ENCODE measurements at regions not wholly inside any gene's neighbourhood (a gene's known extent, or its start where the extent isn't known, plus 50 kb on each side); places are given as distances from the start of the nearest gene placed in this dataset.

DNA sequence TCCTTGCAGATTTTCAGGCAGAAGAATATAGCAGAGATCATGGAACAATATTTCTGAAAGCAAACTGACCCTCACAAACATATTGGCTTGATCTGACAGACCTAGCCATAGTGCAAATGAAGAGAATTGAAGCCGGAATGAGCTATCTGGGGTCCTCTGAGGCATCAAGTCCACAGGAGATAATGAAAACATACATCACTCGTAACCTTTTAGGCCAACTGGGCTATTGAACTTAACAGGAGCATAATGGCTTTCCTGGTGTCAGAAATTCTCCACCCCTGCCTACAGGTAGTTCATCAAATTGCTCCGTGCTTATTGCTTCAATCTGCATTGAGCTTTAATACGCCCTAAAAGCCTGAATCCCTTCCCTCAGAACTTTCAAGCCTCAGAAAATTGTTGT, 1414.6 kb upstream of the TENM4 start:
- POLR2A ChIA-PET, result no interaction called here
- no peak for FAIRE-seq
- ATAC-seq, result no peak
- no peaks in the 10 kb centered on the region for H3K9me3 ChIP-seq
- CTCF ChIA-PET, result no interaction called here
- no peak overlapping the region for H3K27ac ChIP-seq
- WGBS (ENCODE audit: missing lambda C conversion rate), result 6% methylated on average over 4 of the region's 4 CpGs
- no peak for DNase-seq (ENCODE audit: low read depth in 1 of 2, low spot score in 1 of 2)
- no peak overlapping the region for H3K4me2 ChIP-seq
- TF ChIP-seq MYC (IDR thresholded peaks at IDR 0.05; ENCODE audit: borderline replicate concordance, low read length), result no peak
- TF ChIP-seq NPAS2 (CRISPR knock-in tag; IDR thresholded peaks at IDR 0.05; ENCODE audit: borderline replicate concordance), result no peak
- no peak for TF ChIP-seq HDAC2 (IDR thresholded peaks at IDR 0.05)
- TF ChIP-seq CHD4 (IDR thresholded peaks at IDR 0.05; ENCODE audit: borderline replicate concordance), result no peak
- no peak for TF ChIP-seq EP300 (IDR thresholded peaks at IDR 0.05)
- no peak for TF ChIP-seq POLR2AphosphoS2 (conservative IDR thresholded peaks at IDR 0.05; ENCODE audit: low read length)
- no peak for TF ChIP-seq BHLHE40 (IDR thresholded peaks at IDR 0.05; ENCODE audit: low read depth, low read length)
- no peak for TF ChIP-seq ZFP36 (IDR thresholded peaks at IDR 0.05; ENCODE audit: borderline replicate concordance, partially characterized antibody)
- TF ChIP-seq POLR2A (IDR thresholded peaks at IDR 0.05; ENCODE audit: low read length), result no peak
- TF ChIP-seq, protein P1, sequence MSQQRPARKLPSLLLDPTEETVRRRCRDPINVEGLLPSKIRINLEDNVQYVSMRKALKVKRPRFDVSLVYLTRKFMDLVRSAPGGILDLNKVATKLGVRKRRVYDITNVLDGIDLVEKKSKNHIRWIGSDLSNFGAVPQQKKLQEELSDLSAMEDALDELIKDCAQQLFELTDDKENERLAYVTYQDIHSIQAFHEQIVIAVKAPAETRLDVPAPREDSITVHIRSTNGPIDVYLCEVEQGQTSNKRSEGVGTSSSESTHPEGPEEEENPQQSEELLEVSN (IDR thresholded peaks at IDR 0.05; ENCODE audit: borderline replicate concordance, low read depth), result no peak
- TF ChIP-seq, protein P2, sequence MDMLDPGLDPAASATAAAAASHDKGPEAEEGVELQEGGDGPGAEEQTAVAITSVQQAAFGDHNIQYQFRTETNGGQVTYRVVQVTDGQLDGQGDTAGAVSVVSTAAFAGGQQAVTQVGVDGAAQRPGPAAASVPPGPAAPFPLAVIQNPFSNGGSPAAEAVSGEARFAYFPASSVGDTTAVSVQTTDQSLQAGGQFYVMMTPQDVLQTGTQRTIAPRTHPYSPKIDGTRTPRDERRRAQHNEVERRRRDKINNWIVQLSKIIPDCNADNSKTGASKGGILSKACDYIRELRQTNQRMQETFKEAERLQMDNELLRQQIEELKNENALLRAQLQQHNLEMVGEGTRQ (IDR thresholded peaks at IDR 0.05), result no peak
- TF ChIP-seq HOXA7 (CRISPR knock-in tag; IDR thresholded peaks at IDR 0.05), result no peak
- TF ChIP-seq, protein P3, sequence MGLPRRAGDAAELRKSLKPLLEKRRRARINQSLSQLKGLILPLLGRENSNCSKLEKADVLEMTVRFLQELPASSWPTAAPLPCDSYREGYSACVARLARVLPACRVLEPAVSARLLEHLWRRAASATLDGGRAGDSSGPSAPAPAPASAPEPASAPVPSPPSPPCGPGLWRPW (IDR thresholded peaks at IDR 0.05), result no peak
- TF ChIP-seq TFCP2L1 (CRISPR knock-in tag; IDR thresholded peaks at IDR 0.05), result no peak
- TF ChIP-seq SREBF2 (IDR thresholded peaks at IDR 0.05), result no peak
- H3K4me3 ChIP-seq, result no peak overlapping the region
- H3K4me1 ChIP-seq, result no peaks in the 10 kb centered on the region

DNA sequence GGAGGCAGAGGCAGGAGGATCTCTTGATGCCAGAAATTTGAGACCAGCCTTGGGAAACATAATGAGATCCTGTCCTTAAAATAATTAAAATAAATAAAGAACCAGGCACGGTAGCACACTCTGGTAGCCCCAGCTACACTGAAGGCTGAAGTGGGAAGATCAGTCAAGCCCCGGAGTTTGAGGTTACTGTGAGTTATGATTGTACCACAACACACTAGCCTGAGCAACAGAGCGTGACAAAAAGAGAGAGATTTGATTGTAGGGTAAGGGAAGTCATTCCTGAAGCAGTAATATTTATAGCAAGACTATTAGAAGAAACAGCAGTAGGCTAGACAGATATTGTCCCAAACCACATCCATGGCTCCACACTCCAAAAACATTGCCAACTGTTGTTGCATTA, 1408.4 kb upstream of the TENM4 start:
- no peak overlapping the region for H3K4me2 ChIP-seq
- no peak for TF ChIP-seq FOSB (CRISPR knock-in tag; IDR thresholded peaks at IDR 0.05)
- TF ChIP-seq KDM1A (IDR thresholded peaks at IDR 0.05; ENCODE audit: low read depth), result no peak
- no peak for TF ChIP-seq TP53 (CRISPR knock-in tag; IDR thresholded peaks at IDR 0.05)
- no peak for ATAC-seq
- CTCF ChIA-PET, result no interaction called here
- no peak for FAIRE-seq
- no peak for DNase-seq (ENCODE audit: low read depth in 1 of 2, low spot score in 1 of 2)
- H3K9me3 ChIP-seq, result no peaks in the 10 kb centered on the region
- no peaks in the 10 kb centered on the region for H3K4me1 ChIP-seq
- no peak overlapping the region for H3K27ac ChIP-seq
- 0% methylated on average over 3 of the region's 3 CpGs for WGBS (ENCODE audit: missing lambda C conversion rate)
- H3K4me3 ChIP-seq, result no peak overlapping the region
- POLR2A ChIA-PET, result no interaction called here

DNA sequence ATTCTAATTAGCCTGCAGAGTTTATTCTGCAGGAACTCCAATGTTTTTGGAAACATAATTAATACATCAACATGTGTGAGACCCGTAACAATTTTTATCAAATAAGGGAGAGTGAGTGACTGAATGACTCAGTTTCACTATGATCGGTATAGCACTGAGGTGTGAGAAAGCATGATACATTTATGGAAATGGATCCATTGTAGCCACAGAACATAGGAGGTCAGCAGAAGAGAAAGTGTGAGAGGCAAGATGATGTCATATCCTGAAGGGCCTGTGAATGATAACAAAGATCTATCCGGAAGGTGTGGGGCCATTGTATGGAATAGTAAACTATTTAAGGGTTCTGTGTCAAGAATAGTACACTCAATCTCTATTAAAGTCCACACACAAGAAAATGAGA, 1406.1 kb upstream of the TENM4 start:
- ATAC-seq, result no peak
- WGBS (ENCODE audit: missing lambda C conversion rate), result 34% methylated on average over 3 of the region's 3 CpGs
- no peaks in the 10 kb centered on the region for H3K9me3 ChIP-seq
- CTCF ChIA-PET, result no interaction called here
- no peak for DNase-seq (ENCODE audit: low read depth in 1 of 2, low spot score in 1 of 2)
- H3K4me2 ChIP-seq, result no peak overlapping the region
- H3K4me1 ChIP-seq, result no peaks in the 10 kb centered on the region
- TF ChIP-seq, protein P2 (IDR thresholded peaks at IDR 0.05), result no peak
- TF ChIP-seq NPAS2 (CRISPR knock-in tag; IDR thresholded peaks at IDR 0.05; ENCODE audit: borderline replicate concordance), result no peak
- no peak for TF ChIP-seq FOSL2 (IDR thresholded peaks at IDR 0.05)
- TF ChIP-seq FOSL2 (CRISPR knock-in tag; IDR thresholded peaks at IDR 0.05), result no peak
- TF ChIP-seq FOSB (CRISPR knock-in tag; IDR thresholded peaks at IDR 0.05), result no peak
- TF ChIP-seq HOXB5 (CRISPR knock-in tag; IDR thresholded peaks at IDR 0.05), result no peak
- no peak for TF ChIP-seq KDM5A (IDR thresholded peaks at IDR 0.05)
- no peak for TF ChIP-seq HOXB13 (CRISPR knock-in tag; IDR thresholded peaks at IDR 0.05; ENCODE audit: low read depth)
- no peak for TF ChIP-seq ZNF302 (CRISPR knock-in tag; IDR thresholded peaks at IDR 0.05)
- TF ChIP-seq, protein P4, sequence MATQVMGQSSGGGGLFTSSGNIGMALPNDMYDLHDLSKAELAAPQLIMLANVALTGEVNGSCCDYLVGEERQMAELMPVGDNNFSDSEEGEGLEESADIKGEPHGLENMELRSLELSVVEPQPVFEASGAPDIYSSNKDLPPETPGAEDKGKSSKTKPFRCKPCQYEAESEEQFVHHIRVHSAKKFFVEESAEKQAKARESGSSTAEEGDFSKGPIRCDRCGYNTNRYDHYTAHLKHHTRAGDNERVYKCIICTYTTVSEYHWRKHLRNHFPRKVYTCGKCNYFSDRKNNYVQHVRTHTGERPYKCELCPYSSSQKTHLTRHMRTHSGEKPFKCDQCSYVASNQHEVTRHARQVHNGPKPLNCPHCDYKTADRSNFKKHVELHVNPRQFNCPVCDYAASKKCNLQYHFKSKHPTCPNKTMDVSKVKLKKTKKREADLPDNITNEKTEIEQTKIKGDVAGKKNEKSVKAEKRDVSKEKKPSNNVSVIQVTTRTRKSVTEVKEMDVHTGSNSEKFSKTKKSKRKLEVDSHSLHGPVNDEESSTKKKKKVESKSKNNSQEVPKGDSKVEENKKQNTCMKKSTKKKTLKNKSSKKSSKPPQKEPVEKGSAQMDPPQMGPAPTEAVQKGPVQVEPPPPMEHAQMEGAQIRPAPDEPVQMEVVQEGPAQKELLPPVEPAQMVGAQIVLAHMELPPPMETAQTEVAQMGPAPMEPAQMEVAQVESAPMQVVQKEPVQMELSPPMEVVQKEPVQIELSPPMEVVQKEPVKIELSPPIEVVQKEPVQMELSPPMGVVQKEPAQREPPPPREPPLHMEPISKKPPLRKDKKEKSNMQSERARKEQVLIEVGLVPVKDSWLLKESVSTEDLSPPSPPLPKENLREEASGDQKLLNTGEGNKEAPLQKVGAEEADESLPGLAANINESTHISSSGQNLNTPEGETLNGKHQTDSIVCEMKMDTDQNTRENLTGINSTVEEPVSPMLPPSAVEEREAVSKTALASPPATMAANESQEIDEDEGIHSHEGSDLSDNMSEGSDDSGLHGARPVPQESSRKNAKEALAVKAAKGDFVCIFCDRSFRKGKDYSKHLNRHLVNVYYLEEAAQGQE (IDR thresholded peaks at IDR 0.05), result no peak
- no peak for TF ChIP-seq EHMT2 (IDR thresholded peaks at IDR 0.05; ENCODE audit: low read depth)
- TF ChIP-seq TP53 (CRISPR knock-in tag; IDR thresholded peaks at IDR 0.05), result no peak
- no peak for TF ChIP-seq HDAC2 (IDR thresholded peaks at IDR 0.05)
- POLR2A ChIA-PET, result no interaction called here
- H3K4me3 ChIP-seq, result no peak overlapping the region
- H3K27ac ChIP-seq, result no peak overlapping the region
- no peak for FAIRE-seq
